A673 (cell line): ENCODE measurements at regions not wholly inside any gene's neighbourhood (a gene's known extent, or its start where the extent isn't known, plus 50 kb on each side); places are given as distances from the start of the nearest gene placed in this dataset.

Experiments used
- BruUV-seq: library from RNA; stranded (reverse); fragments of 400-500 nt; replicated peaks from 2 replicates; lab custom pipeline; 2021; lab: Mats Ljungman, UMichigan
- CTCF ChIA-PET: fragments of 300-600 bp; sonication (Branson Sonifier 250); formaldehyde crosslinking; loops from one replicate; lab custom pipeline; 2022; ENCODE audit warnings: antibody characterized with exemption; lab: Charles Lee
- POLR2A ChIA-PET: fragments of 300-600 bp; sonication (Branson Sonifier 250); formaldehyde crosslinking; loops from one replicate; lab custom pipeline; 2022; ENCODE audit warnings: antibody characterized with exemption; ENCODE audit not compliant: low non-redundant PET; lab: Charles Lee
- DNase-seq: peaks from one replicate; pipeline ENCODE4 v3.0.0-alpha.2; 2015; ENCODE audit warnings: low spot score
- H3K27ac ChIP-seq: fragments of 200-600 bp; sonication (generic); 2 replicates; pipeline ENCODE4 v1.5.1; 2016; ENCODE audit warnings: mixed run types, low read depth, mild to moderate bottlenecking, mixed read lengths, antibody characterized with exemption, low read length; ENCODE audit not compliant: poor library complexity, severe bottlenecking
- H3K27me3 ChIP-seq: fragments of 200-600 bp; sonication (generic); replicated peaks from 2 replicates; pipeline ENCODE4 v1.6.1; 2017; ENCODE audit warnings: mixed run types, low read depth, mild to moderate bottlenecking, mixed read lengths, antibody characterized with exemption, low read length; ENCODE audit not compliant: insufficient read depth, poor library complexity
- H3K36me3 ChIP-seq: fragments of 200-600 bp; sonication (generic); 2 replicates; pipeline ENCODE4 v1.6.1; 2016; ENCODE audit warnings: mixed run types, mild to moderate bottlenecking, mixed read lengths, antibody characterized with exemption, low read length; ENCODE audit not compliant: insufficient read depth, poor library complexity, severe bottlenecking
- H3K4me1 ChIP-seq: fragments of 200-600 bp; sonication (generic); 2 replicates; pipeline ENCODE4 v1.6.1; 2017; ENCODE audit warnings: mixed run types, mild to moderate bottlenecking, mixed read lengths, antibody characterized with exemption, low read length; ENCODE audit not compliant: insufficient read depth, poor library complexity, severe bottlenecking
- H3K4me3 ChIP-seq: fragments of 200-600 bp; sonication (generic); 2 replicates; pipeline ENCODE4 v1.5.1; 2016; ENCODE audit warnings: low read depth, mixed run types, mild to moderate bottlenecking, mixed read lengths, low read length; ENCODE audit not compliant: poor library complexity, severe bottlenecking
- H3K9me3 ChIP-seq: fragments of 200-600 bp; sonication (generic); 2 replicates; pipeline ENCODE4 v1.6.1; 2016; ENCODE audit warnings: mixed run types, low read depth, mild to moderate bottlenecking, mixed read lengths, antibody characterized with exemption, low read length; ENCODE audit not compliant: poor library complexity, severe bottlenecking
- CTCF ChIP-seq: fragments of 300-800, 200-600 bp; sonication (generic); conservative IDR thresholded peaks from 2 replicates; pipeline ENCODE4 v1.5.1; 2017; ENCODE audit warnings: low read depth, mild to moderate bottlenecking, antibody characterized with exemption, low read length, moderate library complexity, mixed read lengths
- EZH2 ChIP-seq: fragments of 200-600 bp; sonication (generic); IDR thresholded peaks from 2 replicates; pipeline ENCODE4 v1.6.1; 2017; ENCODE audit warnings: borderline replicate concordance, low read depth, mild to moderate bottlenecking, mixed read lengths, antibody characterized with exemption, low read length; ENCODE audit not compliant: poor library complexity, severe bottlenecking
- intact Hi-C: fragments of 100-400 bp; cut with micrococcal nuclease; formaldehyde crosslinking; loops from one replicate; pipeline ENCODE4 v1.10.0; 2022; ENCODE audit not compliant: unreplicated experiment

- Histone ChIP-seq H3K27me3 (no peaks in the 10 kb centered on the region), H3K36me3 (no peaks in the 10 kb centered on the region), H3K27ac (peak overlapping the region; percentile 55), H3K9me3 (no peaks in the 10 kb centered on the region), H3K4me3 (no peak overlapping the region), H3K4me1 (peaks cover 21% of the 10 kb centered on the region)
- ChIA-PET POLR2A (no interaction called here), CTCF (no interaction called here)
- intact Hi-C loops: no loop called here
- no peak for TF ChIP-seq CTCF
- TF ChIP-seq EZH2: no peak
- BruUV-seq: no TSS peak
- peak; percentile 82 for DNase-seq
These were observed 423.2 kb downstream of the ATP23 start for GRCh38 chr12:58364389-58365086.

GRCh38 chr12:58365087-58365390, 423.7 kb downstream of the ATP23 start:
- TF ChIP-seq CTCF: no peak
- TF ChIP-seq EZH2: no peak
- H3K4me1 ChIP-seq: peaks cover 21% of the 10 kb centered on the region
- no peaks in the 10 kb centered on the region for H3K36me3 ChIP-seq
- no TSS peak for BruUV-seq
- no peaks in the 10 kb centered on the region for H3K9me3 ChIP-seq
- intact Hi-C loops: no loop called here
- POLR2A ChIA-PET: no interaction called here
- H3K27ac ChIP-seq: peak overlapping the region; percentile 55
- no peaks in the 10 kb centered on the region for H3K27me3 ChIP-seq
- H3K4me3 ChIP-seq: no peak overlapping the region
- CTCF ChIA-PET: no interaction called here
- DNase-seq: peak; percentile 47

GRCh38 chr12:58367041-58367440, 425.7 kb downstream of the ATP23 start:
- DNase-seq: no peak
- Histone ChIP-seq H3K4me1 (peaks cover 21% of the 10 kb centered on the region), H3K4me3 (no peak overlapping the region), H3K36me3 (no peaks in the 10 kb centered on the region), H3K9me3 (no peaks in the 10 kb centered on the region), H3K27ac (no peak overlapping the region), H3K27me3 (no peaks in the 10 kb centered on the region)
- intact Hi-C loops: no loop called here
- CTCF ChIA-PET: no interaction called here
- POLR2A ChIA-PET: no interaction called here
- no peak for TF ChIP-seq CTCF
- TF ChIP-seq EZH2: no peak
- BruUV-seq: no TSS peak
